ENCODE measurements at regions not wholly inside any gene's neighbourhood (a gene's known extent, or its start where the extent isn't known, plus 50 kb on each side); places are given as distances from the start of the nearest gene placed in this dataset.

DNA sequence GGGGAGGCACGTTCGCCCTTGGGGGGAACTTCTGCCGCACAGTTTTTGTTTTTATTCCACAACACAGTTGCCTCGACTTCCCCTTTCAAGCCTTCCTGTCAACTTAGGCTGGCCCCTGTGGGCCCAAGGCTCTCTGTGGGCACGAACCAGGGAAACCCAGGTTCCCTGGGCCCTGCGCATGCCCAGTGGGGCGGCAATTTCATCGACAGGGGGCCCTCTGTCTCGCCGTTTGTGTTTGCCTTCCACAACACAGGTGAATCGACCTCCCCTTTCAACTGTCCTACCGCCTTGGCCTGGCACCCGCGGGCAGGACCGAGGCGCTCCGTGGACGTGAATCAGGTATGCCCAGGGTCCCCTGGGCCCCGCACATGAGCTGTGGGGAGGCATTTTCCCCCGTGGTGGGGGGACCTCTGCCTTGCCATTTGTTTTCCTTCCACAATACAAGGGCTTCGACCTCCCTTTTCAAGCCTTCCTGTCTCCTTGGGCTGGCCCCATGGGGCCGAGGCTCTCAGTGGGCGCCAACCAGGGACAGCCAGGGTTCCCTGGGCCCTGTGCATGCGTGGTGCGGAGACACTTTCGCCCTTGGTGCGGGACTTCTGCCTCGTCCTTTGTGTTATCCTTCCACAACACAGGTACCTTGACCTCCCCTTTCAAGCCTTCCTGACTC lies 354.0 kb downstream of the ALG10 start:
- TF ChIP-seq, protein P1, sequence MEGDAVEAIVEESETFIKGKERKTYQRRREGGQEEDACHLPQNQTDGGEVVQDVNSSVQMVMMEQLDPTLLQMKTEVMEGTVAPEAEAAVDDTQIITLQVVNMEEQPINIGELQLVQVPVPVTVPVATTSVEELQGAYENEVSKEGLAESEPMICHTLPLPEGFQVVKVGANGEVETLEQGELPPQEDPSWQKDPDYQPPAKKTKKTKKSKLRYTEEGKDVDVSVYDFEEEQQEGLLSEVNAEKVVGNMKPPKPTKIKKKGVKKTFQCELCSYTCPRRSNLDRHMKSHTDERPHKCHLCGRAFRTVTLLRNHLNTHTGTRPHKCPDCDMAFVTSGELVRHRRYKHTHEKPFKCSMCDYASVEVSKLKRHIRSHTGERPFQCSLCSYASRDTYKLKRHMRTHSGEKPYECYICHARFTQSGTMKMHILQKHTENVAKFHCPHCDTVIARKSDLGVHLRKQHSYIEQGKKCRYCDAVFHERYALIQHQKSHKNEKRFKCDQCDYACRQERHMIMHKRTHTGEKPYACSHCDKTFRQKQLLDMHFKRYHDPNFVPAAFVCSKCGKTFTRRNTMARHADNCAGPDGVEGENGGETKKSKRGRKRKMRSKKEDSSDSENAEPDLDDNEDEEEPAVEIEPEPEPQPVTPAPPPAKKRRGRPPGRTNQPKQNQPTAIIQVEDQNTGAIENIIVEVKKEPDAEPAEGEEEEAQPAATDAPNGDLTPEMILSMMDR (IDR thresholded peaks at IDR 0.05 in 2 of 3, conservative IDR thresholded peaks at IDR 0.05 in 1 of 3; ENCODE audit: control insufficient read depth in 2 of 3, extremely low read depth in 1 of 3, insufficient read depth in 1 of 3, low read depth in 3 of 3, low read length in 3 of 3): no peak
- TF ChIP-seq FOXK2 (IDR thresholded peaks at IDR 0.05): no peak
- no peak for TF ChIP-seq POLR2AphosphoS5 (IDR thresholded peaks at IDR 0.05; ENCODE audit: low read length)
- no peak for TF ChIP-seq JUNB (IDR thresholded peaks at IDR 0.05)
- no peak for TF ChIP-seq EP300 (IDR thresholded peaks at IDR 0.05; ENCODE audit: borderline replicate concordance in 1 of 2, control insufficient read depth in 1 of 2, low read depth in 2 of 2, low read length in 2 of 2)
- TF ChIP-seq ZNF24 (IDR thresholded peaks at IDR 0.05): no peak
- no peak for TF ChIP-seq SUZ12 (IDR thresholded peaks at IDR 0.05; ENCODE audit: unreplicated experiment)
